ENCODE measurements at regions not wholly inside any gene's neighbourhood (a gene's known extent, or its start where the extent isn't known, plus 50 kb on each side); places are given as distances from the start of the nearest gene placed in this dataset.

DNA sequence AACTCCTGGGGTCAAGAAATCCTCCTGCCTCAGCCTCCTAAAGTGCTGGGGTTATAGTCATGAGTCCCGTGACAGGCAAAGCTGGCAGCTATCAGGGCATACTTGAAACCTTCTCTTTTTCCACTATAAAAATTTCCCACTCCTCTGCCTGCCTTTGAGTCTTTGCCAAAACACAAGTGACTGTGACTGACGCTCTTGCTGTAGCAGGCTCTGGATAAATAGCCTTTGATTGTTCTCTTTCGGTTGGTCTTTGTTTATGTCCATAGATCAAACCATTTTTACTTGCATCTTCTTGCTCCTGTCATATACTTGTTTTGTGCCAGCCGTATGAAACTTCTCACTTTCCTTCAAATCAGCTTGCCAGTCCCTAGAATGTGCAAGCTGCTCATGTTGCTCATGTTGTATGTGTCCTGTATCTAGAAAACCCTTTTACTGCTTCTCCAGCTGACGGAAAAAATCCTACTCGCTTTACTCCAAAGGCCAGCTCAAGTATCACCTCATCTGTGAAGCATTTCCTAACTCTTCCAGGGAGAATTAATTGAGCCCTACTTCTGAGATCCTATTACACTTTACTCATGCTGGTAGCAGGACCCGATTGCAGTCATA, 73.1 kb downstream of the RESF1 start:
- no peak for DNase-seq (ENCODE audit: low read depth)
- H3K4me3 ChIP-seq (ENCODE audit: low read depth, low read length), result no peak overlapping the region
- no peak for TF ChIP-seq CTCF (IDR thresholded peaks at IDR 0.05; ENCODE audit: control insufficient read depth, extremely low read depth, insufficient read depth)

- H3K4me3 ChIP-seq (ENCODE audit: low read depth, low read length), result no peak overlapping the region
- no peak for DNase-seq (ENCODE audit: low read depth)
- no peak for TF ChIP-seq CTCF (IDR thresholded peaks at IDR 0.05; ENCODE audit: control insufficient read depth, extremely low read depth, insufficient read depth)
These were observed 73.2 kb upstream of the BICD1 start for GRCh38 chr12:32033406-32033805.

DNA sequence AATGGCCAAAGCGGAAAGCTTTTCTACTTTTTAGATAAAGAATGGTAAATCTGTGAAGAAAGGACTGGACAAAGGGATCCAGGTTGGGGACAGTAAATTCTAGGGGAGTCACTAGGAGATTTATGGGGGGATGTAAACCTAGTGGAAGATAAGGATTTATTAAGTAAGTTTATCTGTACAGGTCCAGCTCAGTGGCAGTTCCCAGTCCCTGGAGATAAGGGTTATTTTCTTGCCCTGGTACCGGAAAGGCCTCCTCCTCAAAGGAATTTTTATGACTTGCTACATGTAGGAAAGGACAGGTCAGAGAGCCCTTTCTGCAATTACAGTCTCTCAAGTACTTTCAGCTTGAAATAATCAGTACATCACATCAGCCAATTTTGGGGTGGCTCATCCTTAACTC, 72.6 kb upstream of the BICD1 start:
- H3K4me3 ChIP-seq (ENCODE audit: low read depth, low read length), result no peak overlapping the region
- no peak for TF ChIP-seq CTCF (IDR thresholded peaks at IDR 0.05; ENCODE audit: control insufficient read depth, extremely low read depth, insufficient read depth)
- DNase-seq (ENCODE audit: low read depth), result no peak

DNA sequence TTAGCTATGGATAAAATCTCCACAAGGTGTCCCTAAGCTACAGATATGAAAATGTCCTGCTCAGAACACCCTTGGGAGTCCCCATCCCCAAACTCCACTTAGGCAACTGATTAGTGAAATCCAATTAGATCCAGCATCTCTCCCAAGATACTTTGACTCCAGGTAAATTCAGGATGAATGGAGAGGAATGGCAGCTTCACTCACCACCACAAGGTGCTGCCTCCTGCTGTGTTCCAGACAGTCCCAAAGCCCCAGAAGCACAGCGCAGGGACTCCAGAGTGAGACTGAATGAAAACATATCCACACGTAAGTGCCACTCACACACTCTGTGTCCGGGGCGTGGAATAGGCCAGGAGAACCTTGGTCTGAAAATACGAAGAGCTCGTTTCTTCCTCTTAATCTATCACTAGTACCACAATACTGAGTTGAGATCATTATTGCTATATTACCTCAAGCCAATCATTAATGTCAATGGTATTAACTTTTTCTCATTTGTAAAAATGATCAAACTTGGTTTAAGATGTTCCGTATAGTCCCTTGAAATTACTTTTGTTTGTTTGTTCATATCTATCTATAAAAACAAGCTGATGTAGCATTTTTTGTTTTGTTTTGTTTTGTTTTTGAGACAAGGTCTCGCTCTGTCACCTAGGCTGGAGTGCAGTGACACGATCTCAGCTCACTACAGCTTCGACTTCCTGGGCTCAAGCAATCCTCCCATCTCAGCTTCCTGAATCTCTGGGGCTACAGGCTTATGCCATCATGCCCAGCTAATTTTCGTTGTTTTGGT, 70.0 kb upstream of the BICD1 start:
- no peak overlapping the region for H3K4me3 ChIP-seq (ENCODE audit: low read depth, low read length)
- no peak for DNase-seq (ENCODE audit: low read depth)
- no peak for TF ChIP-seq CTCF (IDR thresholded peaks at IDR 0.05; ENCODE audit: control insufficient read depth, extremely low read depth, insufficient read depth)

- DNase-seq (ENCODE audit: low read depth), result no peak
- no peak overlapping the region for H3K4me3 ChIP-seq (ENCODE audit: low read depth, low read length)
- no peak for TF ChIP-seq CTCF (IDR thresholded peaks at IDR 0.05; ENCODE audit: control insufficient read depth, extremely low read depth, insufficient read depth)
These were observed 67.3 kb upstream of the BICD1 start for GRCh38 chr12:32039347-32039746.

DNA sequence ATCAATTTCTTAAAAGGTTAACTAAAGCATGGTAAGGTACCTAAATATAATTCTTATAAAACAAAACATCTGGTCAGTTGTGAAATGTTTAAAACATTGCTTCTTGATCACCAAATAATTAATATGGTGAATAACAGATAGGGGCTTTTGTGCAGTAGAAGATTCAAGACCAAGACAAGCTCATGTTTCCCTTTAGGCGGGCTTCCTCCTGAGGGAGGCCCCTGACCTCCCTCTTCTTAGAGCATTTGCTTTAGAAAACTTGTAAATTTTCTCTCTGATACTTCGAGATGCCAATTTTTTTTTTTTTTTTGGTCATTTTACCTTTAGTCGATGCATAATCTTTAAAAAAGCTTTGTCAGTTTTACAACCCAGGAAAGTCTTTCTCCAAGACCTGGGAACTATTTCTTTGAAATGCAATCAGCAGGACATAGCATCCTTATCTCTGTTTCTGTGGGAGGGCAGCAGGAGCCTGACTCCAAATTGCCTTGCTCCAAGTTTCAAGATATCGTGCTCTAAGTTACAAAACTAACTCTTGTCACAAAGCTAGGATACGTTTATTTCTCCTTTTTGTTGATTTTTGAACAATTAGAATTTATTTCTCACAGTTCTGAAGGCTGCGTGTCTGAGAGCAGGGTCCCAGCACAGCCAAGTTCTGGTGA, 66.6 kb upstream of the BICD1 start:
- TF ChIP-seq CTCF (IDR thresholded peaks at IDR 0.05; ENCODE audit: control insufficient read depth, extremely low read depth, insufficient read depth), result no peak
- DNase-seq (ENCODE audit: low read depth), result no peak
- H3K4me3 ChIP-seq (ENCODE audit: low read depth, low read length), result no peak overlapping the region

All from LNCaP clone FGC (cell line).